WERI-Rb-1 (cell line): ENCODE measurements at regions not wholly inside any gene's neighbourhood (a gene's known extent, or its start where the extent isn't known, plus 50 kb on each side); places are given as distances from the start of the nearest gene placed in this dataset.

Experiments
- DNase-seq: peaks from one replicate; pipeline ENCODE4 v3.0.0-alpha.2; 2020
- H3K27ac ChIP-seq: fragments of 250-450 bp; sonication (Bioruptor Pico); 2 replicates; pipeline ENCODE4 v1.5.1; 2020; ENCODE audit warnings: mild to moderate bottlenecking, moderate library complexity
- H3K27me3 ChIP-seq: fragments of 250-450 bp; sonication (Bioruptor Pico); 2 replicates; pipeline ENCODE4 v1.5.1; 2021; ENCODE audit warnings: mild to moderate bottlenecking, low read depth, moderate library complexity; ENCODE audit not compliant: insufficient read depth, severe bottlenecking
- H3K36me3 ChIP-seq: fragments of 250-450 bp; sonication (Bioruptor Pico); 2 replicates; pipeline ENCODE4 v1.5.1; 2020; ENCODE audit warnings: mild to moderate bottlenecking, moderate library complexity
- H3K4me3 ChIP-seq: 2 replicates; pipeline ENCODE4 v1.5.1; 2011; ENCODE audit warnings: low read depth, mild to moderate bottlenecking, control low read depth, low read length
- H3K9me3 ChIP-seq: fragments of 250-450 bp; sonication (Bioruptor Pico); 2 replicates; pipeline ENCODE4 v1.5.1; 2021; ENCODE audit warnings: mild to moderate bottlenecking, moderate library complexity; ENCODE audit not compliant: severe bottlenecking
- TF ChIP-seq, protein P1 (sequence below): IDR thresholded peaks from 2 replicates; pipeline ENCODE4 v1.5.1; 2011; ENCODE audit warnings: low read depth, mild to moderate bottlenecking, control low read depth, inconsistent platforms, low read length

DNA sequence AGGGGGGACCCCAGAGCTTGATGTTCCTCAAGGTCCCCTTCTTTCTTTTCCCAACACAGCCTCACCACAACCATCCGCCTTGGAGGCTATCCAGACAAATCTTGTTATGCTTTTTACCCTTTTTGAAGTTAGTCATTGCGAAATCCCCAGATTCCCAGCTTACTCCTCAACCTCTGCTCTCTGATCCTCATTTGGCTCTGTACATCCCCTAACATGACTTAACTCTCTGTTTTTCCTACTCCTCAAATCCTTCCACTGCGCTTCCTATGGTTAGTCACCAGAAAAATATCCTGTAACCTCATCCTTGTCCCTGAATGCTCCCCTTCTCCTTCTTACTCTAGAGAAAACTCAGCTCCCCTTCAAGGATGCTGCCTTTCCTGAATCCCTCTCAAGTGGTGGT lies 189.1 kb upstream of the POU3F1 start:
- H3K27ac ChIP-seq = no peak overlapping the region
- no peak overlapping the region for H3K4me3 ChIP-seq
- no peaks in the 10 kb centered on the region for H3K27me3 ChIP-seq
- no peaks in the 10 kb centered on the region for H3K36me3 ChIP-seq
- TF ChIP-seq, protein P1, sequence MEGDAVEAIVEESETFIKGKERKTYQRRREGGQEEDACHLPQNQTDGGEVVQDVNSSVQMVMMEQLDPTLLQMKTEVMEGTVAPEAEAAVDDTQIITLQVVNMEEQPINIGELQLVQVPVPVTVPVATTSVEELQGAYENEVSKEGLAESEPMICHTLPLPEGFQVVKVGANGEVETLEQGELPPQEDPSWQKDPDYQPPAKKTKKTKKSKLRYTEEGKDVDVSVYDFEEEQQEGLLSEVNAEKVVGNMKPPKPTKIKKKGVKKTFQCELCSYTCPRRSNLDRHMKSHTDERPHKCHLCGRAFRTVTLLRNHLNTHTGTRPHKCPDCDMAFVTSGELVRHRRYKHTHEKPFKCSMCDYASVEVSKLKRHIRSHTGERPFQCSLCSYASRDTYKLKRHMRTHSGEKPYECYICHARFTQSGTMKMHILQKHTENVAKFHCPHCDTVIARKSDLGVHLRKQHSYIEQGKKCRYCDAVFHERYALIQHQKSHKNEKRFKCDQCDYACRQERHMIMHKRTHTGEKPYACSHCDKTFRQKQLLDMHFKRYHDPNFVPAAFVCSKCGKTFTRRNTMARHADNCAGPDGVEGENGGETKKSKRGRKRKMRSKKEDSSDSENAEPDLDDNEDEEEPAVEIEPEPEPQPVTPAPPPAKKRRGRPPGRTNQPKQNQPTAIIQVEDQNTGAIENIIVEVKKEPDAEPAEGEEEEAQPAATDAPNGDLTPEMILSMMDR = no peak
- DNase-seq = no peak
- H3K9me3 ChIP-seq = no peaks in the 10 kb centered on the region

- Histone ChIP-seq H3K9me3 (peaks cover 3% of the 10 kb centered on the region), H3K4me3 (no peak overlapping the region), H3K27me3 (no peaks in the 10 kb centered on the region), H3K27ac (no peak overlapping the region), H3K36me3 (no peaks in the 10 kb centered on the region)
- DNase-seq = no peak
- TF ChIP-seq, protein P1 = no peak
Measured at GRCh38 chr1:38231941-38232340, 185.3 kb upstream of the POU3F1 start.

DNA sequence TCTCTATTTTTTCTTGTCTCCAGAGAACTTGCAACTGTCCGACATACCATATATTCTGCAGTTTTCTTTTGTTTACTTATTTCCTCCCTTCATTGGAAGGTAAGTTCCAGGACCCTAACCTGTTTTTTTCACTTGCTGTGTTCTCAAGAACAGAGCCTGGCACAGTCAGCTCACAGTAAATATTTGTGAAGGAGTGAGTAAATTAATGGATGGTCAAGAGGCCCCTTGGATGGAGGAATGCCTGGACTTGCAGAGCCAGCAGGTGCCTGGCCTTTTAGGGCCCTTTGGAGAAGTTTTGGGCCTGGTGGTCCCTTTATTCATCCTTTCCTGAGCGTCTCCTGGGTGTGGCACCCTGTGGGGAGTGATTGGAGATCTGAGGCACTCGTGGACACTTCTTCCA lies 182.1 kb upstream of the POU3F1 start:
- TF ChIP-seq, protein P1 = no peak
- peaks cover 3% of the 10 kb centered on the region for H3K9me3 ChIP-seq
- no peaks in the 10 kb centered on the region for H3K27me3 ChIP-seq
- no peak for DNase-seq
- H3K27ac ChIP-seq = no peak overlapping the region
- no peaks in the 10 kb centered on the region for H3K36me3 ChIP-seq
- H3K4me3 ChIP-seq = no peak overlapping the region

GRCh38 chr1:38225745-38226144 lies 179.2 kb upstream of the POU3F1 start:
- DNase-seq = no peak
- TF ChIP-seq, protein P1 = no peak
- H3K36me3 ChIP-seq = no peaks in the 10 kb centered on the region
- H3K9me3 ChIP-seq = peaks cover 3% of the 10 kb centered on the region
- H3K27ac ChIP-seq = no peak overlapping the region
- no peaks in the 10 kb centered on the region for H3K27me3 ChIP-seq
- H3K4me3 ChIP-seq = no peak overlapping the region

DNA sequence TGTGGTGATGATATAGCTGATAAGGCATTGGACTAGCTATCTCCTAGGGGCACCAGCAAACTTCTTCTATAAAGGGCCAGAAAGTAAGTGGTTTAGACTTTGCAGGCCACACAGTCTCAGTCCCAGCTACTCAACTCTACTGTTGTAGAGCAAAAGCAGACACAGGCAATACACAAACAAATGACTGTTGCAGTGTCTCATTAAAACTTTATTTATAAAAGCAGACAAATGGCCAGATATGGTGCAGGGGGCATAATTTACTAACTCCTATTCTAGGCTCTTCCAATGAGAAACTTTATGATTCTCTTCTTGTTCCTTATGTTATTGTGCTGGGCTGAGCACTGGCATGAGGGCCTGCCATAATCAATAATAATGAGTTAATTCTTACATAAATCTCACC lies 176.8 kb upstream of the POU3F1 start:
- H3K36me3 ChIP-seq = no peaks in the 10 kb centered on the region
- DNase-seq = no peak
- peaks cover 3% of the 10 kb centered on the region for H3K9me3 ChIP-seq
- no peaks in the 10 kb centered on the region for H3K27me3 ChIP-seq
- no peak overlapping the region for H3K4me3 ChIP-seq
- TF ChIP-seq, protein P1 = no peak
- no peak overlapping the region for H3K27ac ChIP-seq

GRCh38 chr1:38222891-38223290 lies 176.3 kb upstream of the POU3F1 start:
- TF ChIP-seq, protein P1 = no peak
- Histone ChIP-seq H3K27me3 (no peaks in the 10 kb centered on the region), H3K4me3 (no peak overlapping the region), H3K9me3 (no peaks in the 10 kb centered on the region), H3K27ac (no peak overlapping the region), H3K36me3 (no peaks in the 10 kb centered on the region)
- DNase-seq = no peak
